HG02938 (cell line): ENCODE measurements at regions not wholly inside any gene's neighbourhood (a gene's known extent, or its start where the extent isn't known, plus 50 kb on each side); places are given as distances from the start of the nearest gene placed in this dataset.

Source experiments
- ATAC-seq: cut with Tn5 transposase; IDR thresholded peaks from one replicate; pipeline ENCODE4 v1.9.1; 2021; ENCODE audit warnings: mild to moderate bottlenecking, moderate library complexity; ENCODE audit not compliant: unreplicated experiment

DNA sequence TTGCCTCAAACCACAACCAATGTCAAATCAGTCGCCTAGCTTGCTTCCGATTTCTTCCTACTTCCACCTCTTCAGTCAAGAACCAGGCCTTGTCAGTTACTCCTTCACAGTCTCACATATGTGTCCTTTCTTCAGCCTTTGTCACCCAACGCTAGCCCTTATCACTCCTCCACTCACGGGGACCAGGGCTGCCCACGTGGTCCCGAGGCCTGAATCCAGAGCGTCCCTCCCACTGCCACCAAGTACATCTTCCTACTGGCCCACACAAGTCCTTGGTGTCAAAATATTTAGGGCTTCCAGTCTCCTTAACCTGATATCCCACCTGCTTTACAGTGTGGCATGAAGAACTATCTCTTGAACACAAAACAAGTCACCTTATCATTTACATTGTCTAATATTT is 119.1 kb upstream of the SPRED2 start:
- no peak for ATAC-seq

- ATAC-seq = no peak
Measured at GRCh38 chr2:65550246-65550645, 117.8 kb upstream of the SPRED2 start.

GRCh38 chr2:65549631-65550030 is 117.2 kb upstream of the SPRED2 start:
- ATAC-seq = no peak

GRCh38 chr2:65549257-65549627 is 116.8 kb upstream of the SPRED2 start:
- ATAC-seq = no peak

DNA sequence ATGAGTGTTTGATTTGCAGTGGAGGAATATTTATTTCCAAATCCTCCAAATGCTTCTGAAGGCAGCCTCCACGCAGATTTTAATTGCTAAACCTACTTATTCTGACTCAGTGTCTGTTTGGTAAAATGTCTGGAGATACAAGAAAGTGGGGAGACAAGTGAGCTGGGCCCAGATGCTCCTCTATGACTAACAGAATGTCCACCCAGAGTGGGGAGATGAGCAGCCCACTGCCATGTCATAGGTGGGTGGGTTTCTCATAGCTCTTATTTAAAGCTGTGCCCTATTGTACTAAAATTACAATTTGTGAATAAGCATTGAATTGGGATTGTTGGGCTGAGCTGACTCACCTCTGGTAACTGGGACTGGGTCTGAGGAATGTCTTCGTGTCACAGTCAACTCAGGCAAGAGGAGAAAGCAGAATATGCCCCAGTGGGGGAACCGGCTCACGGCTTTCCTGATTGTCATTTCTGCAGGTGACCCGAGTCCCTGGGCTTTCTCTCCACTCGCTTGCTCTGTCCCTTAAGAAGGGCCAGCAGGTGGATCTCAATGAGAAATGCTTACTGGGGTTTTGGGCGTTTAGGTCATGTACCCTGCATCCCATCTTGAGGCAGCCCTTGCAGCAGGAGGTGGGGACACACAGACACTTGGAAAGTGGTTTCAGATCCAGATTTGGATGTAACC is 116.3 kb upstream of the SPRED2 start:
- ATAC-seq = no peak

DNA sequence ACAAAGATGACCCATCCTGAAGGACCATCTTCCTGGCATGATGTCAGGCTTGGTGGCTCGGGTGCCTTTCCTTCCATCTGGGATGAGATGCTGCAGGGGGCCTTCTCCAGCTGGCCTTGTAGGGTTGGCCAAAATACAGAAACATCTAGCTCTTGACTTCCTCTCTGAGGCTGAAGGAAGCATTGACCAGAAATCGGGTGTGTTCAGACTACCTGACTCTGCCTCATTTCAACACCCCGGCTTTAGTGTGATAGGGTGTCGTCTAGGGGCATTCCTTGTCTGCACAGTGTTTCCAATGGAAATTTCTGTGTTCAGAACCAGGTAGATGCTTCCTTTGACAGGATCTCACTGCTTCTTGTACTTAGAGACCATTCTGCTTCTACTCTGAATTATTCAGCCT is 115.7 kb upstream of the SPRED2 start:
- ATAC-seq = no peak

- no peak for ATAC-seq
Measured at GRCh38 chr2:65545837-65546805, 113.7 kb upstream of the SPRED2 start.

GRCh38 chr2:65541773-65542172 is 109.4 kb upstream of the SPRED2 start:
- ATAC-seq = no peak

- no peak for ATAC-seq
Measured at GRCh38 chr2:65539633-65540032, 107.2 kb upstream of the SPRED2 start.

DNA sequence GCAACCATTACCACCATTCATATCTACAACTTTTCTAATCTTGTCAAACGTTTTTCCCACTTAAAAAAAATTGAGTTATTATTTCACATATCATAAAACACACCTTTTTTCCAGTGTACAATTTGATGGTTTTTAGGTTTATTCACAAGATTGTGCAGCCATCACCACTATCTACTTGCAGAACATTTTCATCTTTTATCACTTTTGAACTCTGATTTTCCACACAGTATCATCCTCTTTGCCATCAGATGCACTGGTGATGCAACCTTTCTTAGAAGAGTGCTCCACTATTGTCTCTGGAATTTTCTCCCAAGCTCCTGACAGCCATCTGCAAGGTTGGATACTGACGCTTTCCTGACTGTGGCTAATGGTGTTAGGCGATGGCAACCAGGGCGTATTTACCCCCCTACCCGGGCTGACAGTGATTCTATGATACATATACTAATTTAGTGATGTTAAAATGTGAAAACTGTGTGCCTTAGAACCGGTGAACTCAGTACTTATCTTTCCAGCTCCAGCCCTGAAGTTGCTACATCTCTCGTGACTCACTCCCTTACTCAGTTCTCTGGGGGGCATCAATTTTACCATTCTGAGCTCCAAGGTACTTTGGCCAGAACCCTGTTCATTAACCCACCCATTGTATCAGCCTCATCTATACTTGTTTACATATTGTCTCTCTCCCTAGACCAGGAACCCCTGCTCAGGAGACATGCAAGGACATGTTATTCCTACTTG is 105.4 kb upstream of the SPRED2 start:
- no peak for ATAC-seq

DNA sequence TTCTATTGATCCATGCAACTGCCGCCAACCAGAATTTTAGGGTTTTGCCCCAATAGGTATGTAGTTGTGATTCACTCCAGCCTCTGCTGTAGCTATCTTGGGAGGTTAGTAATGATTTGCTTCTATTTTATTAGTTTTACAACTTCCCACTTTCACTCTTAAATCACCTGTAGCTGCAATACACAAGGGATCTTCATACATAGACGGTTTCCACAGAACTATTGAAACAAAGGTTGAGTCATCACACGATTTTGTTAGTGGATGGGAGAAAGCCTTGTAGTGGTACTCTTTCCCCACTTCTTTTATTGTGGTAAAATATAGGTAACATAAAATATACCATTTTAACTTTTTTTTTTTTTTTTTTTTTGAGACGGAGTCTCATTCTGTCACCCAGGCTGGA is 104.2 kb upstream of the SPRED2 start:
- ATAC-seq = peak; percentile 83

DNA sequence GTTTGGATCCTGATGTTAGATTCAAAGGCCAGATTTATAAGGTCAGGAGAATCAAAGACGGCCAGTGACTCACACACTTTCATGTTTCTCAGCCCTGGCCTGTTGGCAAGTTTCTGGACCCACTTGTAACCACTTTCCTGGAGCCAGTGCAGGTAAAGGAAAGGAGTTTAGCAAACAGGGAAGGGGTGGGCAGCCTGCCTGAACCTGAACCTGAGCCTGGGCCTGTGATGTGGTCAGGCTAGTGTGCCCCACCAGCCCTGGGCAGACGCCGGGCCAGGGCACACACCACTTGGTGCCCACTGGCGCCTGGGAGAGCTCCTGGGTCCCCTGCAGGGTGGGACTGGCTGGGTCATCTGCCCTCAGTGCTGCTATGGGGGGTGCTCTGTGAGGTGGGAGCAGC is 100.5 kb upstream of the SPRED2 start:
- ATAC-seq = no peak

GRCh38 chr2:65532326-65532725 is 99.9 kb upstream of the SPRED2 start:
- ATAC-seq = no peak

GRCh38 chr2:65530547-65531320 is 98.3 kb upstream of the SPRED2 start:
- ATAC-seq = no peak

DNA sequence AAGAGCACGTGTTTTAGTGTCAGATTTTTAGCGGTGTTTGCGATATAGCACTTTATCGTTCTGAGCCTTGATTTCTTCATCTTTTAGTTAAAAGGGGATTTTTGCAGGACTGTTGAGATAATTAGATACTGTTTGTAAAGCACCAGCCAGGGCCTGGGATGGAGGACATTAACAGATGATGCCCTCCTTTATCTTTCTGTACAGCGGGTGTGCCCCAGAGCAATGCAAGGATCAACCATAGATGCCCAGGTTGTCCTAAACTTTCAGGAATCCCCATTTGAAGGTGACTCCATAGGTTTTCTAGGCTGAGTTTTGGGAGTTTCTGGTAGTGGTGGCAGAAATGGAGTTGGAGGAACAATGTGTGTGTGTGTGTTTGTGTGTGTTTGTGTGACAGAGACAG is 97.0 kb upstream of the SPRED2 start:
- ATAC-seq = no peak

DNA sequence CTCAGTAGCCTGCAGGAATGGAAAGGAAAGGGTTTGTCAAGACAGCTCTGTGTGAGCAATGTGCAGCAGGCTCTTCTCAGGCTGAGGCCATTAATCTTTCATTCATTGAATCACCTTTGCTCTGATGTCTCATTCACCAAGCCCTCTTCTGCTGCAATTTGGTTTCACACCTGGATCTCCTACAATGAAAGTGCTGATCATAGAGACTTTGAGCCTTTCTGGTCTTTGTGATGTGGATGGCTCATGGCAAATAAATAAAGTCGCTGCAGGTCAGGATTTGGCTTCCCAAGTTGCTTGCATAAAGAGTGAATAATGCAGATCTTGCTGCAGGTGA is 95.8 kb upstream of the SPRED2 start:
- ATAC-seq = no peak

- no peak for ATAC-seq
Measured at GRCh38 chr2:65527451-65528240, 95.2 kb upstream of the SPRED2 start.

- no peak for ATAC-seq
Measured at GRCh38 chr2:65525616-65526231, 93.3 kb upstream of the SPRED2 start.

DNA sequence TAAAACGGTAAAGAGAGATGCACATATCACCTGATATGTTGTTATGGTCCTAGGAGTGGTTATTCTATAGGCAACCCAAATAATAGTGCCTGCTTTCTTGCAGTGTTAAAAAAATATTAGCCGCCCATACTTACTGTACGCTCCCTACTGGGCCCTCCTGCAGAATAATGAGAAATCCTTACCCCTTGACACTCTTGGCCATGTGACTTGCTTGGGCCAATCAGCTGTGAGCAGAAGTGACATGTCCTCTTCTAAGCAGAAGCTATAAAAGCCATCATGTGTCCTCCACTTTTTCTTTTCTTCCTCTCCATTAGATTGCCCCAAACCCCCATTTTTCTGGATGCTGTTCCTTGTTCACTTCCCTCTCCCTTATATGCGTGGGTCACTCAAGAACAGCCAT is 90.5 kb upstream of the SPRED2 start:
- ATAC-seq = no peak

- no peak for ATAC-seq
Measured at GRCh38 chr2:65518751-65519150, 86.4 kb upstream of the SPRED2 start.
